ENCODE measurements at regions not wholly inside any gene's neighbourhood (a gene's known extent, or its start where the extent isn't known, plus 50 kb on each side); places are given as distances from the start of the nearest gene placed in this dataset.

DNA sequence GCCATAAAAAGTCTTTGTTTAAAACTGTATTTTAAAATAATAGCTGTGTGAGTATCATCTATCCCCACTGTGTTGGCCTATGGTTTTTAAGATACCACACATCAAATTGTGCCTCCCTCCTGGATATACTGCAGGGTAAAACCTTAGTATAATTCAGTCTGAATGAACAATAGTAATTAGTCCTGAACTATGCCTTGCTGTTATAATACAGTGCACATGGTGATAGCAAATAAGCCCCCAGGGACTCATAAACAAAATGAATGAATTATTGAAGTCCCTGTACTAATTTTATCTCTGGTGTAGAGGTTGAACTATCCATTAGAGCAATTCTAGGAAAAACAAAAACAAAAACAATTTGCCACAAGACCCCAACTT lies 142.7 kb upstream of the ADAMTSL1 start:
- no peak for TF ChIP-seq POLR2A (IDR thresholded peaks at IDR 0.05)
- TF ChIP-seq, protein P1, sequence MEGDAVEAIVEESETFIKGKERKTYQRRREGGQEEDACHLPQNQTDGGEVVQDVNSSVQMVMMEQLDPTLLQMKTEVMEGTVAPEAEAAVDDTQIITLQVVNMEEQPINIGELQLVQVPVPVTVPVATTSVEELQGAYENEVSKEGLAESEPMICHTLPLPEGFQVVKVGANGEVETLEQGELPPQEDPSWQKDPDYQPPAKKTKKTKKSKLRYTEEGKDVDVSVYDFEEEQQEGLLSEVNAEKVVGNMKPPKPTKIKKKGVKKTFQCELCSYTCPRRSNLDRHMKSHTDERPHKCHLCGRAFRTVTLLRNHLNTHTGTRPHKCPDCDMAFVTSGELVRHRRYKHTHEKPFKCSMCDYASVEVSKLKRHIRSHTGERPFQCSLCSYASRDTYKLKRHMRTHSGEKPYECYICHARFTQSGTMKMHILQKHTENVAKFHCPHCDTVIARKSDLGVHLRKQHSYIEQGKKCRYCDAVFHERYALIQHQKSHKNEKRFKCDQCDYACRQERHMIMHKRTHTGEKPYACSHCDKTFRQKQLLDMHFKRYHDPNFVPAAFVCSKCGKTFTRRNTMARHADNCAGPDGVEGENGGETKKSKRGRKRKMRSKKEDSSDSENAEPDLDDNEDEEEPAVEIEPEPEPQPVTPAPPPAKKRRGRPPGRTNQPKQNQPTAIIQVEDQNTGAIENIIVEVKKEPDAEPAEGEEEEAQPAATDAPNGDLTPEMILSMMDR (IDR thresholded peaks at IDR 0.05) = no peak

Data from esophagus squamous epithelium (tissue), 4 donors.